H1 (cell line): ENCODE measurements at regions not wholly inside any gene's neighbourhood (a gene's known extent, or its start where the extent isn't known, plus 50 kb on each side); places are given as distances from the start of the nearest gene placed in this dataset.

Experiments
- CTCF ChIA-PET: fragments of 300-600 bp; sonication (Branson Sonifier 250); formaldehyde crosslinking; loops from one replicate; lab custom pipeline; 2021; ENCODE audit not compliant: partially characterized antibody; lab: Charles Lee
- POLR2A ChIA-PET: fragments of 300-600 bp; sonication (Branson Sonifier 250); formaldehyde crosslinking; loops from one replicate; lab custom pipeline; 2021; ENCODE audit warnings: inconsistent platforms; ENCODE audit not compliant: partially characterized antibody; lab: Charles Lee
- DNase-seq, 2 experiments: peaks; one replicate each; pipeline versions ENCODE4 v3.0.0 to v3.0.0-alpha.2; 2010 to 2022; ENCODE audit warnings: low spot score in 2 of 2, low read depth in 1 of 2, mixed read lengths in 1 of 2
- FAIRE-seq: peaks from 2 replicates; lab custom pipeline; 2011; peaks lifted over from hg19 to GRCh38; lab: Jason Lieb, UNC
- H2AFZ ChIP-seq: 2 replicates; pipeline ENCODE4 v1.8.1; 2012; ENCODE audit warnings: low read length, inconsistent platforms
- H2AK5ac ChIP-seq: 2 replicates; pipeline ENCODE4 v1.6.1; 2013; ENCODE audit warnings: low read depth, low read length
- H2BK120ac ChIP-seq: replicated peaks from 2 replicates; pipeline ENCODE3; 2013; ENCODE audit warnings: low read depth, low read length, inconsistent platforms
- H2BK12ac ChIP-seq: 2 replicates; pipeline ENCODE4 v1.6.1; 2013; ENCODE audit warnings: low read depth, low read length
- H2BK15ac ChIP-seq: 2 replicates; pipeline ENCODE4 v1.6.1; 2013; ENCODE audit warnings: low read length
- H2BK20ac ChIP-seq: 2 replicates; pipeline ENCODE4 v1.6.1; 2013; ENCODE audit warnings: low read length
- H2BK5ac ChIP-seq: 2 replicates; pipeline ENCODE4 v1.6.1; 2013; ENCODE audit warnings: low read depth, low read length
- H3K14ac ChIP-seq: 2 replicates; pipeline ENCODE4 v1.6.1; 2013; ENCODE audit warnings: inconsistent platforms; ENCODE audit not compliant: insufficient read length
- H3K18ac ChIP-seq: 2 replicates; pipeline ENCODE4 v1.6.1; 2013; ENCODE audit warnings: low read length; ENCODE audit errors: extremely low read depth
- H3K23ac ChIP-seq: 2 replicates; pipeline ENCODE4 v1.6.1; 2013; ENCODE audit warnings: inconsistent platforms; ENCODE audit not compliant: insufficient read length
- H3K23me2 ChIP-seq: 2 replicates; pipeline ENCODE4 v1.6.1; 2013; ENCODE audit warnings: low read depth, low read length
- H3K27ac ChIP-seq: 2 replicates; pipeline ENCODE4 v1.6.1; 2011; ENCODE audit warnings: low read depth, low read length, inconsistent platforms
- H3K27me3 ChIP-seq, 4 experiments: replicated peaks in 1 of 4; 1 replicate in 1 of 4; 2 replicates in 3 of 4; pipeline versions ENCODE4 v1.6.1 to v1.8.1; 2011 to 2013; ENCODE audit warnings: low read length in 3 of 4, mild to moderate bottlenecking in 3 of 4, inconsistent platforms in 2 of 4, mixed read lengths in 2 of 4, moderate library complexity in 1 of 4; ENCODE audit not compliant: control insufficient read depth in 3 of 4, insufficient read depth in 3 of 4; ENCODE audit errors: extremely low read depth in 1 of 4
- H3K36me3 ChIP-seq, 4 experiments: 2 replicates each; pipeline versions ENCODE4 v1.6.1 to v1.8.1; 2011 to 2013; ENCODE audit warnings: mild to moderate bottlenecking in 4 of 4, low read length in 3 of 4, moderate library complexity in 2 of 4, control low read depth in 1 of 4, inconsistent platforms in 1 of 4; ENCODE audit not compliant: insufficient read depth in 4 of 4, control insufficient read depth in 2 of 4
- H3K4ac ChIP-seq: replicated peaks from 2 replicates; pipeline ENCODE3; 2013; ENCODE audit warnings: low read length, low read depth, mixed read lengths, inconsistent platforms; ENCODE audit not compliant: insufficient read length
- H3K4me1 ChIP-seq, 4 experiments: replicated peaks in 1 of 4; 1 replicate in 1 of 4; 2 replicates in 3 of 4; pipeline versions ENCODE4 v1.6.1 to v1.8.1; 2011 to 2013; ENCODE audit warnings: low read length in 3 of 4, inconsistent platforms in 2 of 4, mixed read lengths in 1 of 4; ENCODE audit not compliant: insufficient read depth in 4 of 4, control insufficient read depth in 3 of 4
- H3K4me2 ChIP-seq, 2 experiments: 2 replicates each; pipeline versions ENCODE4 v1.6.1 to v1.8.1; 2011 to 2013; ENCODE audit warnings: low read depth in 2 of 2, low read length in 2 of 2, control low read depth in 1 of 2, inconsistent platforms in 1 of 2, mild to moderate bottlenecking in 1 of 2; ENCODE audit not compliant: insufficient read depth in 1 of 2
- H3K4me3 ChIP-seq, 4 experiments: fragments of 200-600, 300-600 bp in 1 of 4; sonication (generic), shearing (Covaris generic), sonication (Bioruptor Twin) in 1 of 4; 2 replicates each; pipeline versions ENCODE4 v1.5.1 to v1.8.1; 2011 to 2016; ENCODE audit warnings: low read length in 4 of 4, low read depth in 3 of 4, control low read depth in 2 of 4, inconsistent platforms in 2 of 4, mild to moderate bottlenecking in 2 of 4, mixed read lengths in 1 of 4, moderate library complexity in 1 of 4; ENCODE audit not compliant: insufficient read depth in 2 of 4; ENCODE audit errors: extremely low read depth in 1 of 4
- H3K56ac ChIP-seq: replicated peaks from 2 replicates; pipeline ENCODE3; 2013; ENCODE audit warnings: low read depth, mild to moderate bottlenecking, mixed read lengths, low read length, inconsistent platforms; ENCODE audit not compliant: insufficient read length
- H3K79me1 ChIP-seq: 2 replicates; pipeline ENCODE4 v1.6.1; 2013; ENCODE audit warnings: low read depth, low read length, control low read depth
- H3K79me2 ChIP-seq, 2 experiments: 2 replicates each; pipeline versions ENCODE4 v1.6.1 to v1.8.1; 2012 to 2013; ENCODE audit warnings: low read length in 2 of 2, mild to moderate bottlenecking in 2 of 2, inconsistent platforms in 1 of 2; ENCODE audit not compliant: insufficient read depth in 2 of 2, control insufficient read depth in 1 of 2
- H3K9ac ChIP-seq, 4 experiments: replicated peaks in 1 of 4; 1 replicate in 1 of 4; 2 replicates in 3 of 4; pipeline versions ENCODE4 v1.6.1 to v1.8.1; 2011 to 2013; ENCODE audit warnings: low read depth in 3 of 4, low read length in 3 of 4, control low read depth in 2 of 4, mild to moderate bottlenecking in 2 of 4, moderate library complexity in 2 of 4, inconsistent platforms in 1 of 4; ENCODE audit errors: extremely low read depth in 1 of 4
- H3K9me3 ChIP-seq, 2 experiments: 2 replicates each; pipeline versions ENCODE4 v1.6.1 to v1.8.1; 2012 to 2013; ENCODE audit warnings: mild to moderate bottlenecking in 2 of 2, moderate library complexity in 2 of 2, control low read depth in 1 of 2, inconsistent platforms in 1 of 2, low read depth in 1 of 2, low read length in 1 of 2, mixed read lengths in 1 of 2; ENCODE audit not compliant: insufficient read depth in 2 of 2
- H4K20me1 ChIP-seq, 2 experiments: replicated peaks in 1 of 2; 2 replicates each; pipeline versions ENCODE3 to v1.8.1; 2011 to 2013; ENCODE audit warnings: inconsistent platforms in 2 of 2, low read length in 2 of 2, mild to moderate bottlenecking in 1 of 2; ENCODE audit not compliant: insufficient read depth in 2 of 2, control insufficient read depth in 1 of 2
- H4K5ac ChIP-seq: 2 replicates; pipeline ENCODE4 v1.6.1; 2013; ENCODE audit warnings: low read length, low read depth, mixed read lengths, inconsistent platforms; ENCODE audit not compliant: insufficient read length
- H4K8ac ChIP-seq: 2 replicates; pipeline ENCODE4 v1.8.0; 2013; ENCODE audit warnings: mild to moderate bottlenecking, moderate library complexity, low read length, inconsistent platforms; ENCODE audit not compliant: insufficient read depth; ENCODE audit errors: extremely low read depth
- H4K91ac ChIP-seq: replicated peaks from 2 replicates; pipeline ENCODE3; 2013; ENCODE audit warnings: low read length, mixed read lengths, inconsistent platforms; ENCODE audit not compliant: insufficient read length
- BCL11A ChIP-seq, 2 experiments: IDR thresholded peaks; one replicate each; pipeline ENCODE4 v1.6.1; 2011; ENCODE audit warnings: low read depth in 2 of 2, low read length in 2 of 2, mild to moderate bottlenecking in 2 of 2
- CEBPB ChIP-seq: IDR thresholded peaks from 2 replicates; pipeline ENCODE4 v1.6.1; 2012; ENCODE audit warnings: low read depth, low read length
- EGR1 ChIP-seq: IDR thresholded peaks from 2 replicates; pipeline ENCODE4 v1.6.1; 2011; ENCODE audit warnings: low read depth, low read length, borderline replicate concordance
- EP300 ChIP-seq, 2 experiments: IDR thresholded peaks; 1 replicate in 1 of 2; 2 replicates in 1 of 2; pipeline ENCODE4 v1.6.1; 2011 to 2012; ENCODE audit warnings: low read depth in 2 of 2, low read length in 2 of 2, mild to moderate bottlenecking in 2 of 2, borderline replicate concordance in 1 of 2, inconsistent platforms in 1 of 2, moderate library complexity in 1 of 2
- FOSL1 ChIP-seq: IDR thresholded peaks from 2 replicates; pipeline ENCODE4 v1.6.1; 2011; ENCODE audit warnings: mild to moderate bottlenecking, low read depth, low read length, moderate library complexity; ENCODE audit not compliant: insufficient read depth
- GTF2F1 ChIP-seq: IDR thresholded peaks from 2 replicates; pipeline ENCODE4 v1.6.1; 2012; ENCODE audit warnings: low read depth, low read length, improper control_type of control experiment, borderline replicate concordance
- HDAC2 ChIP-seq, 2 experiments: fragments of 300-600 bp in 1 of 2; sonication (generic) in 1 of 2; IDR thresholded peaks; 2 replicates each; pipeline ENCODE4 v1.6.1; 2011 to 2012; ENCODE audit warnings: low read depth in 2 of 2, low read length in 2 of 2, mild to moderate bottlenecking in 2 of 2, moderate library complexity in 2 of 2, borderline replicate concordance in 1 of 2, inconsistent platforms in 1 of 2
- KDM4A ChIP-seq: IDR thresholded peaks from one replicate; pipeline ENCODE4 v1.7.1; 2012; ENCODE audit warnings: low read depth, mild to moderate bottlenecking, moderate library complexity, low read length, inconsistent platforms; ENCODE audit not compliant: severe bottlenecking
- MAX ChIP-seq: IDR thresholded peaks from 2 replicates; pipeline ENCODE4 v1.6.1; 2012; ENCODE audit warnings: inconsistent platforms
- SIN3A ChIP-seq, 2 experiments: IDR thresholded peaks in 1 of 2; conservative IDR thresholded peaks in 1 of 2; 2 replicates each; pipeline ENCODE4 v1.6.1; 2011 to 2012; ENCODE audit warnings: low read length in 2 of 2, improper control_type of control experiment in 1 of 2, low read depth in 1 of 2, mild to moderate bottlenecking in 1 of 2
- SIX5 ChIP-seq: IDR thresholded peaks from 2 replicates; pipeline ENCODE4 v1.6.1; 2011; ENCODE audit warnings: mild to moderate bottlenecking, low read depth, low read length
- TEAD4 ChIP-seq: IDR thresholded peaks from 2 replicates; pipeline ENCODE4 v1.6.1; 2012; ENCODE audit warnings: low read depth, low read length, inconsistent platforms, mixed read lengths
- WGBS, 2 experiments: shearing (Covaris generic) in 1 of 2; methylation state at CpG; one replicate each; pipeline versions ENCODE4 v1.1.6 to v1.1.7; 2013 to 2015; ENCODE audit warnings: low lambda C conversion rate in 2 of 2, mixed read lengths in 2 of 2, inconsistent platforms in 1 of 2, low coverage in 1 of 2, missing lambda C conversion rate in 1 of 2; ENCODE audit not compliant: insufficient replicate concordance in 2 of 2, insufficient coverage in 1 of 2, insufficient read length in 1 of 2; ENCODE audit errors: extremely low coverage in 1 of 2, missing lambda C conversion rate in 1 of 2; 5-methylcytosine and 5-hydroxymethylcytosine counted together

- H4K91ac ChIP-seq: no peak overlapping the region
- H2BK120ac ChIP-seq: no peak overlapping the region
- no peaks in the 10 kb centered on the region for H3K27me3 ChIP-seq
- no peak overlapping the region for H2BK12ac ChIP-seq
- no peak overlapping the region for H2AFZ ChIP-seq
- ChIA-PET CTCF (no interaction called here), POLR2A (no interaction called here)
- H3K56ac ChIP-seq: no peak overlapping the region
- H3K4me1 ChIP-seq: no peaks in the 10 kb centered on the region
- no peak overlapping the region for H2BK20ac ChIP-seq
- H3K4ac ChIP-seq: no peak overlapping the region
- H3K9me3 ChIP-seq: no peaks in the 10 kb centered on the region
- no peak overlapping the region for H2BK5ac ChIP-seq
- no peaks in the 10 kb centered on the region for H4K20me1 ChIP-seq
- no peak overlapping the region for H2AK5ac ChIP-seq
- H3K4me2 ChIP-seq: no peak overlapping the region
- no peak for FAIRE-seq
- no peak overlapping the region for H3K4me3 ChIP-seq
- no peak overlapping the region for H3K23ac ChIP-seq
- DNase-seq: no peak
- no peaks in the 10 kb centered on the region for H3K79me2 ChIP-seq
- no peaks in the 10 kb centered on the region for H3K23me2 ChIP-seq
- H4K5ac ChIP-seq: no peak overlapping the region
- no peak overlapping the region for H3K9ac ChIP-seq
- no peak overlapping the region for H3K14ac ChIP-seq
- H3K79me1 ChIP-seq: no peaks in the 10 kb centered on the region
- H3K36me3 ChIP-seq: no peaks in the 10 kb centered on the region
- H3K18ac ChIP-seq: no peak overlapping the region
- 88% methylated on average over 3 of the region's 3 CpGs; no CpG with 5 or more reads in 1 of the 2 experiments for WGBS, 2 experiments
- H4K8ac ChIP-seq: no peak overlapping the region
- no peak overlapping the region for H2BK15ac ChIP-seq
- H3K27ac ChIP-seq: no peak overlapping the region
- no peak for TF ChIP-seq EP300 (IDR thresholded peaks at IDR 0.05; ENCODE audit: borderline replicate concordance in 1 of 2, low read depth in 2 of 2, low read length in 2 of 2)
- TF ChIP-seq SIN3A (conservative IDR thresholded peaks at IDR 0.05 in 1 of 2, IDR thresholded peaks at IDR 0.05 in 1 of 2; ENCODE audit: low read depth in 1 of 2, low read length in 2 of 2): no peak
- no peak for TF ChIP-seq GTF2F1
- no peak for TF ChIP-seq SIX5
- no peak for TF ChIP-seq BCL11A (IDR thresholded peaks at IDR 0.05; ENCODE audit: low read depth in 2 of 2, low read length in 2 of 2)
- no peak for TF ChIP-seq MAX
- TF ChIP-seq CEBPB: no peak
- TF ChIP-seq TEAD4: no peak
- TF ChIP-seq HDAC2 (IDR thresholded peaks at IDR 0.05; ENCODE audit: borderline replicate concordance in 1 of 2, low read depth in 2 of 2, low read length in 2 of 2): no peak
- TF ChIP-seq KDM4A: no peak
- TF ChIP-seq EGR1: no peak
- no peak for TF ChIP-seq FOSL1
Measured at GRCh38 chr14:28407031-28407825, 359.4 kb upstream of the FOXG1 start.
